GM12873 (cell line): ENCODE measurements at regions not wholly inside any gene's neighbourhood (a gene's known extent, or its start where the extent isn't known, plus 50 kb on each side); places are given as distances from the start of the nearest gene placed in this dataset.

Experiments used
- CTCF ChIP-seq: IDR thresholded peaks from 2 replicates; pipeline ENCODE4 v1.5.1; 2012; ENCODE audit warnings: low read depth, mild to moderate bottlenecking, moderate library complexity, low read length, control low read depth; ENCODE audit not compliant: insufficient read depth; ENCODE audit errors: missing control alignments

GRCh38 chr17:79443026-79443425 lies 167.8 kb downstream of the RBFOX3 start:
- TF ChIP-seq CTCF: no peak

- no peak for TF ChIP-seq CTCF
Measured at GRCh38 chr17:79441356-79442160, 169.3 kb downstream of the RBFOX3 start.

DNA sequence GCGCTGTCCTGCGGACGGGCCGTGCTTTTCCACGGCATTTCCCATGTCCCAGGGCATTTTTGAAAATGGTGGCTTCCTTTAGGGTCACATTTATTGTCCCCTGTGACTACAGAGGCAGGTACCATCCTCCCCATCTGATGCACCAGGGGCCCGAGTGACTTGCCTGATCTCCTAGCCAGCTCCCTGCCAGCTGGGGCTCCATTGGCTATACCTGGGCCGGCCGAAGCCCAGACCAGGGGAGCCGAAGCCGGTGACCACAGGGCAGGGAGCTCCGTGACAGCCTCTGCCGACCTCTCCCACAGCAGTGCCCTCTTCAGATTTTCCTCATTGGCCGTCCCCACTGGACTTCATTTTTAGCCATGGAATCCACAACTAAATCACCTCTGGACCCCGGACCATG lies 170.6 kb downstream of the RBFOX3 start:
- TF ChIP-seq CTCF: no peak

DNA sequence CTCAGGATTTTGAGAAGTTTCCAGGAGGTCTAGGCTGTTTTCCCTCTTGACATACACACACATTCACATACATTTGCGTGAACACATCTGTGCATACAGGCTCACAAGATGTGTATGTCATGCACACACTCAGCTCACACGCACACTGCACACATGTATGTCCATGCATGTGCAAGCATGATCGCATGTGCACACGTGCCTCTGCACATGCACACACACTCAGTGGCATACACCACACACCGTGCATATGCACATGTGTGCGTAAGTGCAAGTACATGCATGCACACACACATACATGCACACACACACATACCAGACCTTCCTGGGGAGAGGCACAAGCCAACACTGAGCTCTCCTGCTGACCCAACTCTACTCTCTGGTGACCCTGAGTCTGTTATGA lies 171.4 kb downstream of the RBFOX3 start:
- no peak for TF ChIP-seq CTCF

DNA sequence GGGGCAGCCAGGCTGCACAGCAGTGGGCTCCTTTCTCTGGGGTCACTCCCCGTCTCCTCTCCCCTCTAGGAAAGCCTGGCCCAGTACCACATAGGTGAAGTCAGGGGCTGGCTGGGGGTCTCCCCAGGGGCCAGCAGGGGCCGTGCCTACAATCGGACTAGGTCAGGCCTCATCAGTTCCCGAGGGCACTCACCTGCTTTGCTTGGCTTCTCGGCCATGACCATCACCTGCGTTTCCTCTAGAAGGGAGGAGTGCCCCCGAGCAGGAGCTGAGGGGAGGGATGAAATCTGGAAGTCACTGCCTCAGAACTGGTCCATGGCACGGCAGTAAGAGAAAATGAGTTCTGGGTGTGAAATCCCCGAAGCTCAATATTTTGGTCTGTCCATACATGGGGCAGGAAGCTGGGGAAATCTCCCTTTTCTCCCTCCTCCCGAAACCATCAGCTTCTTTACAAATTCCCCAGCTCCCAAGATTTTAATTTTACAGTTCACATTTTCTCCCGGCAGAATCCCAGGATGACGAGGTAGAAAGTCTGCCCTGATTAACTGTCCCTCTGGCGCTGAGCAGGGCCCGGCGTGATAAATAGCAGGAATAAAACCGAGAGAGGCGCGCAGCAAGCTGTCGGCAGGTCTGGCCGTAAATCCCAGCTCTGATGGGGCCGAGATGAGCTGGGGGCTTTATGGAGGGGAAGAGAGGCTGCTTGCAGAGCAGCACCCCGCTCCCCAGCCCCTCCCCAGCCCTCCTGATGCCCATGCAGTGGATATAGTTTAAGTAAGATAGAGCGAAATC lies 172.1 kb downstream of the RBFOX3 start:
- no peak for TF ChIP-seq CTCF

DNA sequence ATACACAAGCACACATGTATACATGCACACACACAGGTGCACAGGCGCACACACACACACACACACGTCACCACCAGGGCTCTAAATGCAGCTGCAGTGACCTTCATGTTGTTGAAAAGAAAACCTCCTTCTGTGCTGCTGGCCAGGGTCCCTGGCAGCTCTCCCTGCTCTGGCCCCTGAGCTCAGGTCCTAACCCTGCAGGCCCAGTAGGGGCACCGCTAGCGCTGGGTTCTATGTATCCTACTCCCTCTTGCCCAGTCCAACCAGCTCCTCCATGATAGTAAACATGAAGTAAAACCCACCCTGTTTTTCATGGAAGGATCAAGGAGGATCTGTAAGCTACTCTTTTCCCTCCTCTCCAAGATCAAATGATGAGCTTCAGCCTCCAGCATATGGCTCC lies 172.8 kb downstream of the RBFOX3 start:
- TF ChIP-seq CTCF: no peak

DNA sequence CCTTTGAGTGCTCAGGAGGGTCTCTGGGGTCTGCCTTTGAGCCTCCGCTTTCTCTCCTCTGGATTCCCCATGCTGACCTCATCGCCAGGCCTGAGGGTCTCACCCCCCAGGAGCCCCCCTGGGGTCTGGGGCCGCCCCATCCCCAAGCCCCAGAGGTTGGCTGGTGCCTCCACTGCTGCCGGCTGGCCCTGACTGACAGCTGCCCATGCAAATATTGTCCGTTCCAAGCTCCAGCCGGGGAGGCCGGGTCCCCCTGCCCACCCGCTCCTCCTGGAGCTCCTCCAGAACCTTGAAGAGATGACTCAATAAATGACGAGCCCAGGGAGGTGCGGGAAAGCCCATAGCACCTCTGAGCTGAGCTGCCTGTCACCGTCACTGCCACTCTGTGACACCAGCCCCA lies 173.8 kb downstream of the RBFOX3 start:
- TF ChIP-seq CTCF: no peak
